ENCODE measurements at regions not wholly inside any gene's neighbourhood (a gene's known extent, or its start where the extent isn't known, plus 50 kb on each side); places are given as distances from the start of the nearest gene placed in this dataset.
A peak's percentile ranks its signal among the peaks of the same experiment; 100 is the strongest.

GRCh38 chr4:38612646-38613414 is 51.2 kb upstream of the KLF3 start:
- no peak for TF ChIP-seq CTCF (IDR thresholded peaks at IDR 0.05; ENCODE audit: low read depth, low read length)
- H3K4me3 ChIP-seq (ENCODE audit: low read depth, low read length) = no peak overlapping the region
- DNase-seq (ENCODE audit: low read depth, low spot score) = peak; percentile 35
- in situ Hi-C loops (cut with HindIII; ENCODE audit: low sequenced_read_pairs) = no loop called here

Measured in astrocyte of the spinal cord (primary cell).